Hepatocyte (in vitro differentiated cells): ENCODE measurements at regions not wholly inside any gene's neighbourhood (a gene's known extent, or its start where the extent isn't known, plus 50 kb on each side); places are given as distances from the start of the nearest gene placed in this dataset.

ENCODE experiments used
- DNase-seq: peaks from one replicate; pipeline ENCODE4 v3.0.0-alpha.2; 2016; ENCODE audit warnings: low spot score
- H2AFZ ChIP-seq: fragments of 200-600 bp; sonication (generic); 2 replicates; pipeline ENCODE4 v1.6.0; 2016; ENCODE audit warnings: antibody characterized with exemption, mild to moderate bottlenecking
- H3K27ac ChIP-seq: fragments of 200-600 bp; sonication (generic); 2 replicates; pipeline ENCODE4 v1.5.1; 2016; ENCODE audit warnings: mild to moderate bottlenecking
- H3K27me3 ChIP-seq: fragments of 200-600 bp; sonication (generic); 2 replicates; pipeline ENCODE4 v1.6.1; 2016
- H3K36me3 ChIP-seq: fragments of 200-600 bp; sonication (generic); replicated peaks from 2 replicates; pipeline ENCODE4 v1.5.1; 2016; ENCODE audit warnings: low read depth; ENCODE audit not compliant: insufficient read depth
- H3K4me1 ChIP-seq: fragments of 200-600 bp; sonication (generic); 2 replicates; pipeline ENCODE4 v1.5.1; 2016; ENCODE audit warnings: mild to moderate bottlenecking, moderate library complexity; ENCODE audit not compliant: insufficient read depth
- H3K4me2 ChIP-seq: fragments of 200-600 bp; sonication (generic); 2 replicates; pipeline ENCODE4 v1.6.0; 2016
- H3K4me3 ChIP-seq: fragments of 200-600 bp; sonication (generic); 2 replicates; pipeline ENCODE4 v1.5.1; 2016; ENCODE audit warnings: mild to moderate bottlenecking
- H3K79me2 ChIP-seq: fragments of 200-600 bp; sonication (generic); 2 replicates; pipeline ENCODE4 v1.6.0; 2017; ENCODE audit warnings: mild to moderate bottlenecking
- H3K9me2 ChIP-seq: fragments of 200-600 bp; sonication (generic); replicated peaks from 2 replicates; pipeline ENCODE4 v1.6.0; 2017; ENCODE audit warnings: mild to moderate bottlenecking; ENCODE audit not compliant: insufficient read depth
- H3K9me3 ChIP-seq: fragments of 200-600 bp; sonication (generic); 2 replicates; pipeline ENCODE4 v1.5.1; 2016; ENCODE audit warnings: low read depth, mild to moderate bottlenecking
- H4K20me1 ChIP-seq: fragments of 200-600 bp; sonication (generic); 2 replicates; pipeline ENCODE4 v1.6.0; 2016; ENCODE audit warnings: mild to moderate bottlenecking; ENCODE audit not compliant: insufficient read depth, poor library complexity, severe bottlenecking
- CTCF ChIP-seq: fragments of 200-600 bp; sonication (generic); IDR thresholded peaks from 2 replicates; pipeline ENCODE4 v1.5.1; 2016; ENCODE audit warnings: antibody characterized with exemption, mild to moderate bottlenecking; ENCODE audit not compliant: poor library complexity
- EZH2 ChIP-seq: fragments of 200-600 bp; sonication (generic); IDR thresholded peaks from 2 replicates; pipeline ENCODE4 v1.6.1; 2016; ENCODE audit warnings: antibody characterized with exemption, mild to moderate bottlenecking, borderline replicate concordance
- EZH2phosphoT487 ChIP-seq: fragments of 200-600 bp; sonication (generic); IDR thresholded peaks from one replicate; pipeline ENCODE4 v1.6.1; 2018; ENCODE audit warnings: antibody characterized with exemption, mild to moderate bottlenecking, low read depth, moderate library complexity; ENCODE audit not compliant: unreplicated experiment, severe bottlenecking
- WGBS: methylation state at CpG from one replicate; pipeline ENCODE4 v1.1.6; 2016; ENCODE audit warnings: low lambda C conversion rate; ENCODE audit errors: missing lambda C conversion rate; 5-methylcytosine and 5-hydroxymethylcytosine counted together

- 95% methylated on average over 19 of the region's 19 CpGs for WGBS
- H3K27ac ChIP-seq: no peak overlapping the region
- H3K27me3 ChIP-seq: no peaks in the 10 kb centered on the region
- no peaks in the 10 kb centered on the region for H3K9me3 ChIP-seq
- H3K4me3 ChIP-seq: no peak overlapping the region
- no peaks in the 10 kb centered on the region for H3K79me2 ChIP-seq
- H3K4me2 ChIP-seq: no peak overlapping the region
- no peaks in the 10 kb centered on the region for H4K20me1 ChIP-seq
- no peaks in the 10 kb centered on the region for H3K9me2 ChIP-seq
- no peaks in the 10 kb centered on the region for H3K36me3 ChIP-seq
- DNase-seq: no peak
- H2AFZ ChIP-seq: no peak overlapping the region
- H3K4me1 ChIP-seq: peaks cover 23% of the 10 kb centered on the region
- TF ChIP-seq EZH2phosphoT487 (no peak), EZH2 (no peak), CTCF (no peak)
Observed at GRCh38 chr6:167394820-167395219, 69.9 kb downstream of the TTLL2 start.

GRCh38 chr6:167396068-167396658 lies 71.3 kb downstream of the TTLL2 start:
- Histone ChIP-seq H3K36me3 (no peaks in the 10 kb centered on the region), H2AFZ (no peak overlapping the region), H3K27me3 (no peaks in the 10 kb centered on the region), H3K4me3 (no peak overlapping the region), H3K27ac (peak overlapping the region; percentile 86), H3K79me2 (no peaks in the 10 kb centered on the region), H3K9me2 (no peaks in the 10 kb centered on the region), H3K4me1 (peaks cover 23% of the 10 kb centered on the region), H4K20me1 (no peaks in the 10 kb centered on the region), H3K9me3 (no peaks in the 10 kb centered on the region), H3K4me2 (no peak overlapping the region)
- no peak for DNase-seq
- WGBS: 71% methylated on average over 16 of the region's 16 CpGs
- TF ChIP-seq EZH2 (no peak), CTCF (no peak), EZH2phosphoT487 (no peak)

GRCh38 chr6:167396659-167397490 lies 72.0 kb downstream of the TTLL2 start:
- no peaks in the 10 kb centered on the region for H3K9me3 ChIP-seq
- TF ChIP-seq EZH2 (no peak), EZH2phosphoT487 (no peak), CTCF (no peak)
- H3K4me3 ChIP-seq: no peak overlapping the region
- no peaks in the 10 kb centered on the region for H3K27me3 ChIP-seq
- no peaks in the 10 kb centered on the region for H3K36me3 ChIP-seq
- H3K4me2 ChIP-seq: no peak overlapping the region
- H3K9me2 ChIP-seq: no peaks in the 10 kb centered on the region
- H2AFZ ChIP-seq: no peak overlapping the region
- WGBS: 82% methylated on average over 23 of the region's 23 CpGs
- H3K4me1 ChIP-seq: peaks cover 23% of the 10 kb centered on the region
- H3K27ac ChIP-seq: peak overlapping the region; percentile 86
- DNase-seq: no peak
- H4K20me1 ChIP-seq: no peaks in the 10 kb centered on the region
- H3K79me2 ChIP-seq: no peaks in the 10 kb centered on the region
